ENCODE measurements at regions not wholly inside any gene's neighbourhood (a gene's known extent, or its start where the extent isn't known, plus 50 kb on each side); places are given as distances from the start of the nearest gene placed in this dataset.

GRCh38 chr3:70806021-70806420, 493.6 kb upstream of the MDFIC2 start:
- TF ChIP-seq POLR2A (IDR thresholded peaks at IDR 0.05), result no peak
- no peak for TF ChIP-seq CTCF (IDR thresholded peaks at IDR 0.05)
- TF ChIP-seq POLR2AphosphoS5 (IDR thresholded peaks at IDR 0.05), result no peak

Measured in sigmoid colon (tissue), 4 donors.